ENCODE measurements at regions not wholly inside any gene's neighbourhood (a gene's known extent, or its start where the extent isn't known, plus 50 kb on each side); places are given as distances from the start of the nearest gene placed in this dataset.

DNA sequence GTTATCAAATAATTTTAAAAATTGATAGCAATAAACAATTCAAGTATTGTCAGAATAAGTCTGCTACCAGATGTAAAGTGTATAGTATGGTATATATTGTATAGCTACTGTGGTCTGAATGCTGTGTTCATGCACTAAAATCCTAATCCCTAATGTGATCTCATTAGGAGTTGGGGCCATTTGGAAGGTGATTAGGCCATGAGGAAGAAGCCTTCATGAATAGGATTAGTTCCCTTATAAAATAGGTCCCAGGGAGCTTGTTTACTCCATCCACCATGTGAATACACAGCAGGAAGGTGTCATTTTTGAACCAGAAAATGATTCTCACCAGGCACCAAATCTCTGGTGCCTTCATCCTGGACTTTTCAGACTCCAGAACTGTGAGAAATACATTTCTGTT lies 363.0 kb upstream of the CNTN5 start:
- intact Hi-C loops (cut with DNase I) = no loop called here
- Histone ChIP-seq H3K27me3 (no peaks in the 10 kb centered on the region), H3K4me1 (no peaks in the 10 kb centered on the region), H3K4me3 (no peak overlapping the region), H3K27ac (no peak overlapping the region), H3K9me3 (no peaks in the 10 kb centered on the region), H3K36me3 (no peaks in the 10 kb centered on the region)
- ATAC-seq (no peak), DNase-seq (no peak)
- TF ChIP-seq, protein P1, sequence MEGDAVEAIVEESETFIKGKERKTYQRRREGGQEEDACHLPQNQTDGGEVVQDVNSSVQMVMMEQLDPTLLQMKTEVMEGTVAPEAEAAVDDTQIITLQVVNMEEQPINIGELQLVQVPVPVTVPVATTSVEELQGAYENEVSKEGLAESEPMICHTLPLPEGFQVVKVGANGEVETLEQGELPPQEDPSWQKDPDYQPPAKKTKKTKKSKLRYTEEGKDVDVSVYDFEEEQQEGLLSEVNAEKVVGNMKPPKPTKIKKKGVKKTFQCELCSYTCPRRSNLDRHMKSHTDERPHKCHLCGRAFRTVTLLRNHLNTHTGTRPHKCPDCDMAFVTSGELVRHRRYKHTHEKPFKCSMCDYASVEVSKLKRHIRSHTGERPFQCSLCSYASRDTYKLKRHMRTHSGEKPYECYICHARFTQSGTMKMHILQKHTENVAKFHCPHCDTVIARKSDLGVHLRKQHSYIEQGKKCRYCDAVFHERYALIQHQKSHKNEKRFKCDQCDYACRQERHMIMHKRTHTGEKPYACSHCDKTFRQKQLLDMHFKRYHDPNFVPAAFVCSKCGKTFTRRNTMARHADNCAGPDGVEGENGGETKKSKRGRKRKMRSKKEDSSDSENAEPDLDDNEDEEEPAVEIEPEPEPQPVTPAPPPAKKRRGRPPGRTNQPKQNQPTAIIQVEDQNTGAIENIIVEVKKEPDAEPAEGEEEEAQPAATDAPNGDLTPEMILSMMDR (IDR thresholded peaks at IDR 0.05) = no peak

DNA sequence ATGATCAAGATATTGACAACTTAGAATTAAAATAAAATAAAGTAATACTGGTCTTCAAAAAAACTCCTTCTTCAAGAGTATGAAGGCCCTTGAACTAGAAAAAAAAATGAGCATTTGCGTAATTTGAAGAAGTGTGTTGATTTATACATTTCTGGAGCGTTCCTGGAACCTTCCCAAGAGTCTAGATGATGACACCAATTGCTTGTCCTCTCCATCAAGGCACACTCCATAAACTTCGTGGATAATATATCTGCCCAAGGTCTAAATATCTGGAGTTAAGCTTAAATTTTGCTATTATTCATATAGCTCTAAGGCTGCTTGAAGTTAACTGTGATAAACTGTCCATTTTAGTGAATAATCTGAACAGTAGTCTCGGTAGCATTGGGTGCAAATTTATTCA lies 361.3 kb upstream of the CNTN5 start:
- H3K27me3 ChIP-seq = no peaks in the 10 kb centered on the region
- H3K27ac ChIP-seq = no peak overlapping the region
- TF ChIP-seq, protein P1 (IDR thresholded peaks at IDR 0.05) = no peak
- ATAC-seq = no peak
- DNase-seq = no peak
- intact Hi-C loops (cut with DNase I) = no loop called here
- H3K4me1 ChIP-seq = no peaks in the 10 kb centered on the region
- H3K36me3 ChIP-seq = no peaks in the 10 kb centered on the region
- H3K4me3 ChIP-seq = no peak overlapping the region
- no peaks in the 10 kb centered on the region for H3K9me3 ChIP-seq

DNA sequence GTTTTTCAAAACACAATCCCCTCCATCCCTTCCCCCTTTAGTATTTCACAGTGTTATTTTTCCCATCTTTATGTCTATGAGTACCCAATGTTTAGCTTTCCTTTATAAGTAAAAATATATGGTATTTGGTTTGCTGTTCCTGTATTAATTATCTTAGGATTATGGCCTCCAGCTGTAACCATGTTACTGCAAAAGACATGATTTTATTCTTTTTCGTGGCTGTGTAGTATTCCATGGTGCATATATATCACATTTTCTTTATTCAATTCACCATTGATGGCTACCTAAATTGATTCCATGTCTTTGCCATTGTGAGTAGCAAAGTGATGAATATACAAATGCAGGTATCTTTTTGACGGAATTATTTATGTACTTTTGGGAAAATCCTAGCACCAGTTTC lies 346.4 kb upstream of the CNTN5 start:
- DNase-seq = no peak
- Histone ChIP-seq H3K4me1 (no peaks in the 10 kb centered on the region), H3K36me3 (no peaks in the 10 kb centered on the region), H3K27me3 (no peaks in the 10 kb centered on the region), H3K27ac (no peak overlapping the region), H3K9me3 (no peaks in the 10 kb centered on the region), H3K4me3 (no peak overlapping the region)
- TF ChIP-seq, protein P1 (IDR thresholded peaks at IDR 0.05) = no peak
- no peak for ATAC-seq
- intact Hi-C loops (cut with DNase I) = no loop called here

DNA sequence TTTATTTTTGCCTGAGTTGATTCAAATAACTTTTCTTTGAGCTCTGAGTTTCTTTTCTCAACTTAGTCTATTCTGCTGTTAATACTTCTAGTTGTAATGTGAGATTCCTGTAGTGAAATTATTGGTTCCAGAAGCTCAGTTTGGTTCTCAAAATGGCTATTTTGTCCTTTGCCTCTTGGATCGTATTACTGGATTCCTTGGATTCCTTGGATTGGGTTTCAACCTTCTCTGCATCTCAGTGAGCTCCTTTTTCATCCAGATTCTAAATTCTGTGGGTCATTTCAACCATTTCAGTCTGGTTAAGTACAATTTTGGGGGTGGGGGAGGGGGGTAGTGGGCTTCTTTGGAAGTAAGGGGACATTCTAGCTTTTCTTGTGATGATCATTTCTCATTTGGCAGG lies 341.1 kb upstream of the CNTN5 start:
- TF ChIP-seq, protein P1 (IDR thresholded peaks at IDR 0.05) = no peak
- Histone ChIP-seq H3K27me3 (no peaks in the 10 kb centered on the region), H3K9me3 (no peaks in the 10 kb centered on the region), H3K27ac (no peak overlapping the region), H3K4me1 (no peaks in the 10 kb centered on the region), H3K36me3 (no peaks in the 10 kb centered on the region), H3K4me3 (no peak overlapping the region)
- intact Hi-C loops (cut with DNase I) = no loop called here
- ATAC-seq (no peak), DNase-seq (no peak)

DNA sequence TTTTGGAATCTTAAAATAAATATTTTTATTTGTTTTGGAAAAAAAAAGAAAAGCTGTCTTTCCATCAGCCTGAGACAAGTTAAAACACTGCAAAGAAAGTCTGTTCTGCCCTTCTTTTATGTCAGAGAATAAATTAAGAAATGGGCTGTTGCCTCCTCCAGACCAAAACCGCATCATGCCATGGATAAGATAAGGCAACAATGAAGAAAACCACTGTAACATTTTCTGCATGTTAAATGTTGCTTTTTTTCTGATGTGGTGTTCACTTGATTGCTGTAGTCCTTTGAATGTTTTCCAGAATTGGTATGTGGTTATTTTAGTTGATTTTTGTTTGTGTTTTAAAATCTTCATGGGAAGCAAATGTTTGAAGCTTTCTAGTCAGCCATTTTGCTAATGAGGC lies 319.2 kb upstream of the CNTN5 start:
- H3K4me1 ChIP-seq = no peaks in the 10 kb centered on the region
- H3K9me3 ChIP-seq = peaks cover 4% of the 10 kb centered on the region
- intact Hi-C loops (cut with DNase I) = no loop called here
- H3K27me3 ChIP-seq = no peaks in the 10 kb centered on the region
- ATAC-seq (no peak), DNase-seq (no peak)
- H3K36me3 ChIP-seq = no peaks in the 10 kb centered on the region
- TF ChIP-seq, protein P1 (IDR thresholded peaks at IDR 0.05) = no peak
- H3K4me3 ChIP-seq = no peak overlapping the region
- no peak overlapping the region for H3K27ac ChIP-seq

All from upper lobe of right lung (tissue), 1 donor.